ENCODE measurements at regions not wholly inside any gene's neighbourhood (a gene's known extent, or its start where the extent isn't known, plus 50 kb on each side); places are given as distances from the start of the nearest gene placed in this dataset.

DNA sequence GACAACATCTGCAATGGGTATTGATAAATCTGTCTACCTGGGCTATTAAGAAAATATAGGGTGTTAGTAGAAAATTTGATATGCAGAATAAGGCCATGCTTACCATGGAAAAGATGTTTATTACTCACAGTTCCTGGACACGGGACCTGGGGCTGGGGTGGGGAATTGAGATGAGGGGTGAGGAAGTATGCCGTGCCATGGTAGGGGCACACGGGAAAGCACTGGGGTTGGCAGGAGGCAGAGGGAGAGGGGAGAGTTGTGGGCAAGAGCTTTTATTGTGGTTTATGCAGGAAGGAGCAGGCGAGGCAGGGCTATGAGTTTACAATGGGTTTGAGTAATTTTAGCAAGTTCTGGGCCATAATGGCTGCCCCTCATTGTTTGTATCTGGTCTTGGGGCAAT, 493.8 kb downstream of the SIPA1L2 start:
- H3K9ac ChIP-seq (ENCODE audit: low read length): no peak overlapping the region
- H4K20me1 ChIP-seq (ENCODE audit: insufficient read depth, low read length): no peaks in the 10 kb centered on the region
- no peak for DNase-seq
- H3K36me3 ChIP-seq (replicated peaks; ENCODE audit: insufficient read depth, low read length): no peaks in the 10 kb centered on the region
- H3K27ac ChIP-seq (ENCODE audit: low read length): no peak overlapping the region
- H3K4me3 ChIP-seq (ENCODE audit: low read length): no peak overlapping the region
- no peaks in the 10 kb centered on the region for H3K9me3 ChIP-seq (replicated peaks; ENCODE audit: insufficient read depth, low read length)
- H3K79me2 ChIP-seq (ENCODE audit: low read length): no peaks in the 10 kb centered on the region
- H3K4me2 ChIP-seq (ENCODE audit: low read depth, low read length): no peak overlapping the region
- no peaks in the 10 kb centered on the region for H3K27me3 ChIP-seq (replicated peaks; ENCODE audit: insufficient read depth, low read length)
- no peak overlapping the region for H2AFZ ChIP-seq (ENCODE audit: low read length)
- no peaks in the 10 kb centered on the region for H3F3A ChIP-seq (ENCODE audit: insufficient read depth, low read length)
- no peak for TF ChIP-seq EZH2 (optimal IDR thresholded peaks at IDR 0.05; ENCODE audit: low read depth, low read length)
- TF ChIP-seq EZH2phosphoT487 (IDR thresholded peaks at IDR 0.05; ENCODE audit: low read length): no peak
- TF ChIP-seq, protein P1, sequence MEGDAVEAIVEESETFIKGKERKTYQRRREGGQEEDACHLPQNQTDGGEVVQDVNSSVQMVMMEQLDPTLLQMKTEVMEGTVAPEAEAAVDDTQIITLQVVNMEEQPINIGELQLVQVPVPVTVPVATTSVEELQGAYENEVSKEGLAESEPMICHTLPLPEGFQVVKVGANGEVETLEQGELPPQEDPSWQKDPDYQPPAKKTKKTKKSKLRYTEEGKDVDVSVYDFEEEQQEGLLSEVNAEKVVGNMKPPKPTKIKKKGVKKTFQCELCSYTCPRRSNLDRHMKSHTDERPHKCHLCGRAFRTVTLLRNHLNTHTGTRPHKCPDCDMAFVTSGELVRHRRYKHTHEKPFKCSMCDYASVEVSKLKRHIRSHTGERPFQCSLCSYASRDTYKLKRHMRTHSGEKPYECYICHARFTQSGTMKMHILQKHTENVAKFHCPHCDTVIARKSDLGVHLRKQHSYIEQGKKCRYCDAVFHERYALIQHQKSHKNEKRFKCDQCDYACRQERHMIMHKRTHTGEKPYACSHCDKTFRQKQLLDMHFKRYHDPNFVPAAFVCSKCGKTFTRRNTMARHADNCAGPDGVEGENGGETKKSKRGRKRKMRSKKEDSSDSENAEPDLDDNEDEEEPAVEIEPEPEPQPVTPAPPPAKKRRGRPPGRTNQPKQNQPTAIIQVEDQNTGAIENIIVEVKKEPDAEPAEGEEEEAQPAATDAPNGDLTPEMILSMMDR (IDR thresholded peaks at IDR 0.05; ENCODE audit: low read length): no peak
- H3K4me1 ChIP-seq (ENCODE audit: low read length): no peaks in the 10 kb centered on the region
- no peaks in the 10 kb centered on the region for H3K9me2 ChIP-seq (replicated peaks; ENCODE audit: insufficient read depth, low read length)

DNA sequence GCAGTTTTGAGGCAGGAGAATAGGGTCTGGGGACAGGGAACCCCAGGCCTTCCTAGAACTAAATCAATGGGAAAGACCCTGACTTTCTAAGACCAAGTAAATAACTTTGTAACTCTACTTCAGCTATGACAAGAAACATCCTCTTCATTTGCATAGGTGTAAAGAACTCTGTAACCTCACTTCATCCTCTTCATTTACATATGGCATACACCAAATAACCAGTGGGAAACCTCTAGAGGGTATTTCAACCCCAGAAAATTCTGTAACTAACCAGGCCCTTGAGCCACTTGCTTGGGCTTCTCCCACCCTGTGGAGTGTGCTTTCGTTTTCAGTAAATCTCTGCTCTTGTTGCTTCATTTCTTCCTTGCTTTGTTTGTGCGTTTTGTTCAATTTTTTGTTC, 495.6 kb downstream of the SIPA1L2 start:
- Histone ChIP-seq H3K27me3 (replicated peaks; ENCODE audit: insufficient read depth, low read length) (no peaks in the 10 kb centered on the region), H3K9me2 (replicated peaks; ENCODE audit: insufficient read depth, low read length) (no peaks in the 10 kb centered on the region), H2AFZ (ENCODE audit: low read length) (no peak overlapping the region), H3F3A (ENCODE audit: insufficient read depth, low read length) (no peaks in the 10 kb centered on the region), H3K27ac (ENCODE audit: low read length) (no peak overlapping the region), H3K4me1 (ENCODE audit: low read length) (no peaks in the 10 kb centered on the region), H3K36me3 (replicated peaks; ENCODE audit: insufficient read depth, low read length) (no peaks in the 10 kb centered on the region), H3K9ac (ENCODE audit: low read length) (no peak overlapping the region), H3K4me2 (ENCODE audit: low read depth, low read length) (no peak overlapping the region), H3K4me3 (ENCODE audit: low read length) (no peak overlapping the region), H3K9me3 (replicated peaks; ENCODE audit: insufficient read depth, low read length) (no peaks in the 10 kb centered on the region), H3K79me2 (ENCODE audit: low read length) (no peaks in the 10 kb centered on the region), H4K20me1 (ENCODE audit: insufficient read depth, low read length) (no peaks in the 10 kb centered on the region)
- no peak for DNase-seq
- TF ChIP-seq EZH2phosphoT487 (IDR thresholded peaks at IDR 0.05; ENCODE audit: low read length): no peak
- TF ChIP-seq, protein P1 (IDR thresholded peaks at IDR 0.05; ENCODE audit: low read length): no peak
- TF ChIP-seq EZH2 (optimal IDR thresholded peaks at IDR 0.05; ENCODE audit: low read depth, low read length): no peak

DNA sequence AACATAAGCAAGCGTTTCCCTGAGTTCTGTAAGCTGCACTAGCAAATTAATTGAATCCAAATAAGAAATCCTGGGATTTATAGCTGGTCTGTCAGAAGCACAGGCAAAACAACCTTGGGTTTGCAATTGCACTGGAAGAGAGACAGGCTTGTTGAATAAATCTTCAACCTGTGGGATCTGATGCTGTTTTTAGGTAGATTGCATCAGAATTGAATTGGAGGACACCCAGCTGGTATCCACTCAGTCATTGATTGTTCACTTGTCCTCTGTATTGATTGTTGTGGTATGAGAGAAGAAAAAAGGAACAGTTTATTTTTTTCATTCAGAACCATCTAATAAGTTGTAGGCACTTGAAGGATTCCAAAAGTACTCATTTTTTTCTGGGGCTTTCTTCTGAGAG, 497.4 kb downstream of the SIPA1L2 start:
- H3K79me2 ChIP-seq (ENCODE audit: low read length): no peaks in the 10 kb centered on the region
- H3K4me3 ChIP-seq (ENCODE audit: low read length): no peak overlapping the region
- no peak overlapping the region for H2AFZ ChIP-seq (ENCODE audit: low read length)
- H3K27ac ChIP-seq (ENCODE audit: low read length): no peak overlapping the region
- H3K27me3 ChIP-seq (replicated peaks; ENCODE audit: insufficient read depth, low read length): no peaks in the 10 kb centered on the region
- no peaks in the 10 kb centered on the region for H3F3A ChIP-seq (ENCODE audit: insufficient read depth, low read length)
- no peak overlapping the region for H3K9ac ChIP-seq (ENCODE audit: low read length)
- TF ChIP-seq EZH2phosphoT487 (IDR thresholded peaks at IDR 0.05; ENCODE audit: low read length): no peak
- TF ChIP-seq, protein P1 (IDR thresholded peaks at IDR 0.05; ENCODE audit: low read length): no peak
- TF ChIP-seq EZH2 (optimal IDR thresholded peaks at IDR 0.05; ENCODE audit: low read depth, low read length): no peak
- no peaks in the 10 kb centered on the region for H3K9me3 ChIP-seq (replicated peaks; ENCODE audit: insufficient read depth, low read length)
- H3K36me3 ChIP-seq (replicated peaks; ENCODE audit: insufficient read depth, low read length): no peaks in the 10 kb centered on the region
- no peaks in the 10 kb centered on the region for H4K20me1 ChIP-seq (ENCODE audit: insufficient read depth, low read length)
- H3K4me1 ChIP-seq (ENCODE audit: low read length): no peaks in the 10 kb centered on the region
- DNase-seq: no peak
- H3K9me2 ChIP-seq (replicated peaks; ENCODE audit: insufficient read depth, low read length): no peaks in the 10 kb centered on the region
- H3K4me2 ChIP-seq (ENCODE audit: low read depth, low read length): no peak overlapping the region
